ENCODE measurements at regions not wholly inside any gene's neighbourhood (a gene's known extent, or its start where the extent isn't known, plus 50 kb on each side); places are given as distances from the start of the nearest gene placed in this dataset.

DNA sequence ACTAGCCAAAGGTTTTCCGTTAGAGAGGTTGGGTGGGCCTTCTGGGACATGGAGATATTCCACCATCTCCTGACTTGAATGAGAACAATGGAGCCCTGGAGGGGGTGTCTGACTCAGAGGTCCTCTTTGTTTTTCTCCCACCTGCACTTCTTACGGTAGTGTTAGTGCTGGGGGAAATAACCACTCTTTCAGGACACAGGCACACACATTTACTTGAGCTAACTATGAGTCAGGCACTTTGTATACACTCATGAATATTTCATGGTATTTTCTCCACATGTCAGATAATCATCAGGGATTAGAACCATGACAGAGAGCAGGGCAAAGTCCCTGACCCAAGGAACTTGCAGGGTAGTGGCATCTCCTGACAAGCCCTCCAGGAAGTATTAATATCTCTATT is 439.1 kb downstream of the TSN start:
- TF ChIP-seq, protein P1, sequence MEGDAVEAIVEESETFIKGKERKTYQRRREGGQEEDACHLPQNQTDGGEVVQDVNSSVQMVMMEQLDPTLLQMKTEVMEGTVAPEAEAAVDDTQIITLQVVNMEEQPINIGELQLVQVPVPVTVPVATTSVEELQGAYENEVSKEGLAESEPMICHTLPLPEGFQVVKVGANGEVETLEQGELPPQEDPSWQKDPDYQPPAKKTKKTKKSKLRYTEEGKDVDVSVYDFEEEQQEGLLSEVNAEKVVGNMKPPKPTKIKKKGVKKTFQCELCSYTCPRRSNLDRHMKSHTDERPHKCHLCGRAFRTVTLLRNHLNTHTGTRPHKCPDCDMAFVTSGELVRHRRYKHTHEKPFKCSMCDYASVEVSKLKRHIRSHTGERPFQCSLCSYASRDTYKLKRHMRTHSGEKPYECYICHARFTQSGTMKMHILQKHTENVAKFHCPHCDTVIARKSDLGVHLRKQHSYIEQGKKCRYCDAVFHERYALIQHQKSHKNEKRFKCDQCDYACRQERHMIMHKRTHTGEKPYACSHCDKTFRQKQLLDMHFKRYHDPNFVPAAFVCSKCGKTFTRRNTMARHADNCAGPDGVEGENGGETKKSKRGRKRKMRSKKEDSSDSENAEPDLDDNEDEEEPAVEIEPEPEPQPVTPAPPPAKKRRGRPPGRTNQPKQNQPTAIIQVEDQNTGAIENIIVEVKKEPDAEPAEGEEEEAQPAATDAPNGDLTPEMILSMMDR (IDR thresholded peaks at IDR 0.05; ENCODE audit: insufficient read depth, low read depth, low read length) = no peak
- TF ChIP-seq EZH2 (IDR thresholded peaks at IDR 0.05; ENCODE audit: insufficient read depth, low read length) = no peak
